ENCODE measurements at regions not wholly inside any gene's neighbourhood (a gene's known extent, or its start where the extent isn't known, plus 50 kb on each side); places are given as distances from the start of the nearest gene placed in this dataset.

DNA sequence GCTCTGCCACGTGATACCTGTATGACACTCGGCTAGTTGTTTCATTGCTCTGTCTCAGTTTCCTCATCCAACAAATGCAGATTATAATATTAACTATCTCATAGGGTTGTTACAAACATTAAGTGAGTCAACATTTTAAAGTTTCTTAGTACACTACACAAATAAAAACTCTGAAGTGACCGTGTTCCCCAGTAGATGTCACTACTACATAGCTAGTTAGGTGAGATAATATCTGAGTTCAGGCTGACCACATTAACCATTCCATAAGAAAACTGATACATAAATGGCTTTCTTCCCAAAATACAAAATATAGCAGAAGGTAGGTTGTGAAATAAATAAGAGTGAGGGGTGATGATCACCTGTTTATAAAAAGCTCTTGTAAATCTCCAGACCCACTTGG lies 214.1 kb downstream of the NUF2 start:
- Histone ChIP-seq H3K36me3 (no peaks in the 10 kb centered on the region), H3K4me3 (no peak overlapping the region), H3K9me3 (no peaks in the 10 kb centered on the region), H3K4me1 (no peaks in the 10 kb centered on the region), H3K27ac (no peak overlapping the region), H3K27me3 (no peaks in the 10 kb centered on the region)
- intact Hi-C loops (cut with DNase I; ENCODE audit: low total_unique reads), result no loop called here
- TF ChIP-seq POLR2AphosphoS5 (IDR thresholded peaks at IDR 0.05), result no peak
- TF ChIP-seq, protein P1, sequence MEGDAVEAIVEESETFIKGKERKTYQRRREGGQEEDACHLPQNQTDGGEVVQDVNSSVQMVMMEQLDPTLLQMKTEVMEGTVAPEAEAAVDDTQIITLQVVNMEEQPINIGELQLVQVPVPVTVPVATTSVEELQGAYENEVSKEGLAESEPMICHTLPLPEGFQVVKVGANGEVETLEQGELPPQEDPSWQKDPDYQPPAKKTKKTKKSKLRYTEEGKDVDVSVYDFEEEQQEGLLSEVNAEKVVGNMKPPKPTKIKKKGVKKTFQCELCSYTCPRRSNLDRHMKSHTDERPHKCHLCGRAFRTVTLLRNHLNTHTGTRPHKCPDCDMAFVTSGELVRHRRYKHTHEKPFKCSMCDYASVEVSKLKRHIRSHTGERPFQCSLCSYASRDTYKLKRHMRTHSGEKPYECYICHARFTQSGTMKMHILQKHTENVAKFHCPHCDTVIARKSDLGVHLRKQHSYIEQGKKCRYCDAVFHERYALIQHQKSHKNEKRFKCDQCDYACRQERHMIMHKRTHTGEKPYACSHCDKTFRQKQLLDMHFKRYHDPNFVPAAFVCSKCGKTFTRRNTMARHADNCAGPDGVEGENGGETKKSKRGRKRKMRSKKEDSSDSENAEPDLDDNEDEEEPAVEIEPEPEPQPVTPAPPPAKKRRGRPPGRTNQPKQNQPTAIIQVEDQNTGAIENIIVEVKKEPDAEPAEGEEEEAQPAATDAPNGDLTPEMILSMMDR (IDR thresholded peaks at IDR 0.05), result peak in 1 of 3 donors; percentile 32
- no peak for DNase-seq (ENCODE audit: low spot score in 2 of 2)

DNA sequence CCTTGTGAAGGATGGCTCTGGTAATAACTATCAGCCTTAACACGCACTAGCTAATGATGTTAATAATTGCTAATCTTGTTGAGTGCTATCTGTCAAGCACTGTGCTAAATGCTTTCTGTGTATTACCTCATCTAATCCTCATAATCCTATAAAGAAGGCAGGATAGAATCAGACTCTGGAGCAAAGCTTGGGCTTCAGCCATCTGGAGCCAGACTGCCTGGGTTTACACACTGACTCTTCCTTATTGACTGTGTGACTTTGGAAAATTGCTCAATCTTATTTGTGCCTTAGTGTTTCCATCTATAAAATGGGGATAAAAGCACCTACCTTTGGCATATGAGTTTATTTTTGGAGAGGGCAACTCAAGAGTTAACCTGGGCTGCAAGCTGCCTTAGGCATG lies 216.1 kb downstream of the NUF2 start:
- H3K27me3 ChIP-seq, result no peaks in the 10 kb centered on the region
- intact Hi-C loops (cut with DNase I; ENCODE audit: low total_unique reads), result no loop called here
- no peak overlapping the region for H3K27ac ChIP-seq
- no peak overlapping the region for H3K4me3 ChIP-seq
- no peaks in the 10 kb centered on the region for H3K9me3 ChIP-seq
- TF ChIP-seq POLR2A (IDR thresholded peaks at IDR 0.05) (no peak), POLR2AphosphoS5 (IDR thresholded peaks at IDR 0.05) (no peak)
- TF ChIP-seq, protein P1 (IDR thresholded peaks at IDR 0.05), result no peak
- no peaks in the 10 kb centered on the region for H3K4me1 ChIP-seq
- H3K36me3 ChIP-seq, result no peaks in the 10 kb centered on the region
- no peak for DNase-seq (ENCODE audit: low spot score in 2 of 2)

DNA sequence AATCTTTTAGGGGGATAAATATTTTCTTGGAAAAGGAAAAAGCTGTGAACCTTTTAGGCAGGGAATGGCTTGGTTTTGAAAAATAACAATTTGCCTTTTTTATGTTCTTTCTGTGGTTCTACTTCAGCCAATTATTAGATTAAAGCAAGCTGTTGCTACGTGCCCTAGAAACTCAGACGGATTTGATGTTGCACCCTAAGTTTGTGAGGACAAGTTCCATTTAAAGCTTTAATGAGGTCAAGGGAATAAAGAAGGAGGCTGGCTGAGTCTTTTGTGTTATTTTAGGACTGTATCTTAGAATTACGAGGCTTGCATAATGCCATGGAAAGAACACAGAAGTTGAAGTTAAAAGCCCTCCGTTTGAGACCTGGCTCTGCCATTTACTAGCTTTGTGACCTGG lies 216.9 kb downstream of the NUF2 start:
- intact Hi-C loops (cut with DNase I; ENCODE audit: low total_unique reads), result no loop called here

DNA sequence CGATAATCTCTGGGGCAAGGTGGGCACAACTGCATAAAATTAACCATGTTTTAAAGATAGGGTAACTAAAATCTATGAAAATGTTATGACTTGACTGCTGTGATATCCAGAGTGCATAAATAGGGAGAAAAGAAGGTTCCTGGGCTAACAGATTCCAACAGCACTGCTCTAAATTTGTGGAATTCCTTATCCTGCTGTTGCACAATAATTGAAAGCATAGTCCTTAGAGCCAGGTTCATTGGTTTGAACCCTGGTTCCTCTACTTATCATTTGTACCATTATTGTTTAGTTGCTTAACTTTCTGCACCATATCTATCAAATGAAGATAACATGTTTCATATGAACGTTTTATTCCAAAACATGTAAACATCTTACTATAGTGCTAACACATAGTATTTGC lies 219.0 kb downstream of the NUF2 start:
- H3K27me3 ChIP-seq, result no peaks in the 10 kb centered on the region
- TF ChIP-seq POLR2A (IDR thresholded peaks at IDR 0.05), result no peak
- intact Hi-C loops (cut with DNase I; ENCODE audit: low total_unique reads), result no loop called here

More for the DNA sequence above, 216.9 kb downstream of the NUF2 start:
- H3K9me3 ChIP-seq, result no peaks in the 10 kb centered on the region
- H3K4me3 ChIP-seq, result no peak overlapping the region
- H3K27ac ChIP-seq, result no peak overlapping the region
- no peaks in the 10 kb centered on the region for H3K36me3 ChIP-seq
- no peak for DNase-seq (ENCODE audit: low spot score in 2 of 2)
- H3K27me3 ChIP-seq, result no peaks in the 10 kb centered on the region
- no peaks in the 10 kb centered on the region for H3K4me1 ChIP-seq
- peak in 2 of 3 donors; percentile 40 to 61 for TF ChIP-seq POLR2AphosphoS5 (IDR thresholded peaks at IDR 0.05)
- TF ChIP-seq POLR2A (IDR thresholded peaks at IDR 0.05), result no peak

DNA sequence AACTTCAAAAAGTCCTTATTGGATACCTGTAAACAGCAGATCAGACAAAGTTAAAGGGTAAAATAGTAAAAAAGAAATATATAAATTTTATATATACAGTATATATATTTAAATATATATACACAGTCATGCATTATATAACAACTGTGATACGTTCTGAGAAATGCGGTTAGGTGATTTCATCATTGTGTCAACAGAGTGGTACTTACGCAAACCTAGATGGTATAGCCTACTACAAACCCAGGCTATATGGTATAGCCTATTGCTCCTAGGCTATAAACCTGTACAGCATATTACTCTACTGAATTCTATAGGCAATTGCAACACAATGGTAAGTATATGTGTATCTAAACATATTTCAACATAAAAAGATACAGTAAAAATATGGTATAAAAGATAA lies 222.7 kb downstream of the NUF2 start:
- intact Hi-C loops (cut with DNase I; ENCODE audit: low total_unique reads), result no loop called here
- H3K9me3 ChIP-seq, result no peaks in the 10 kb centered on the region
- no peak overlapping the region for H3K27ac ChIP-seq
- H3K4me3 ChIP-seq, result no peak overlapping the region
- TF ChIP-seq POLR2A (IDR thresholded peaks at IDR 0.05) (no peak), POLR2AphosphoS5 (IDR thresholded peaks at IDR 0.05) (no peak)
- TF ChIP-seq, protein P1 (IDR thresholded peaks at IDR 0.05), result no peak
- no peaks in the 10 kb centered on the region for H3K36me3 ChIP-seq
- H3K27me3 ChIP-seq, result no peaks in the 10 kb centered on the region
- no peaks in the 10 kb centered on the region for H3K4me1 ChIP-seq
- no peak for DNase-seq (ENCODE audit: low spot score in 2 of 2)

More for the DNA sequence above, 219.0 kb downstream of the NUF2 start:
- H3K27ac ChIP-seq, result no peak overlapping the region
- no peaks in the 10 kb centered on the region for H3K9me3 ChIP-seq
- H3K36me3 ChIP-seq, result no peaks in the 10 kb centered on the region
- DNase-seq (ENCODE audit: low spot score in 2 of 2), result no peak
- no peaks in the 10 kb centered on the region for H3K4me1 ChIP-seq
- H3K4me3 ChIP-seq, result no peak overlapping the region

DNA sequence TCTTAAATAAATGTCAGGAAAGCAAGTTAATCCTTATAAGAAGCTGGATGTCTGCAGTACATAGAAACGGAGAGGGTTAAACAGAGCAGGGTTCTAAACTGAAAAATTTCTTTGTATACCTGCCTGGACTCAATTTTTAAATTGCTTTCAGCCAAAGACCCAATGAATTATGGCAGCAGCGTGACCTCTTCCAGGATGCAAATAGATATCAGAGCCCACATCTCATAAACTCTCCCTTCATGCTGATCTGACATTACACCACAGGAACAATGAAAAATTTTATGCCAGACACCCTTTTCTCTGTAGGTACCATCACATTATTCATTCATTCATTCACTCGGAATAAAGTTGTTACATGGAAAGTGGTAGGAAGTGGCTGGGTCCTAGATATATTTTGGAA lies 236.4 kb downstream of the NUF2 start:
- intact Hi-C loops (cut with DNase I; ENCODE audit: low total_unique reads), result no loop called here

More for the DNA sequence above, 236.4 kb downstream of the NUF2 start:
- DNase-seq (ENCODE audit: low spot score in 2 of 2), result no peak
- Histone ChIP-seq H3K4me3 (no peak overlapping the region), H3K9me3 (no peaks in the 10 kb centered on the region), H3K27ac (no peak overlapping the region), H3K36me3 (no peaks in the 10 kb centered on the region), H3K4me1 (no peaks in the 10 kb centered on the region), H3K27me3 (no peaks in the 10 kb centered on the region)
- TF ChIP-seq, protein P1 (IDR thresholded peaks at IDR 0.05), result no peak
- no peak for TF ChIP-seq POLR2AphosphoS5 (IDR thresholded peaks at IDR 0.05)
- TF ChIP-seq POLR2A (IDR thresholded peaks at IDR 0.05), result no peak
